ENCODE measurements at regions not wholly inside any gene's neighbourhood (a gene's known extent, or its start where the extent isn't known, plus 50 kb on each side); places are given as distances from the start of the nearest gene placed in this dataset.

DNA sequence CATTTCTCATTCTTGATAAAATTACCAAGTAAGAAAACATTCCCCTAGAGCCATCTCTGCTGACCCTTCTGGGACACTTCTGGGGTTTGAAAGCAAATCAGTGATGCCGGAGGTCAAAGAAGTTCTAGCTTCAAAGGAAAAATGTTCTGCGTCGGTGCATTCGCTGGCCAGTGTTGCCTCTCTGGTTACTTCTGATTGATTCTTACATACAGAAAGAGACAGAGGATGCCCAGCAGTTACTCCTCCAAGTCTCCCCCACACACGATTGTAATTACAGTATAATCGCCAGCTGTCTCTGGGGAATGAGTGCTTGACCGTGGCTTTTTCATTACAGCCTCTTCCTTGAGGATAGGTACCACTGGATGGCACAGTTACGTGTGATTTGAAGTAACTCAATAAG is 150.9 kb downstream of the SNX19 start:
- no TSS peak for BruUV-seq (replicated peaks)
- Mint-ChIP-seq H3K9me3 (ENCODE audit: low read depth, unreplicated experiment) (no peaks in the 10 kb centered on the region), H3K36me3 (ENCODE audit: insufficient read depth, unreplicated experiment) (no peaks in the 10 kb centered on the region)

DNA sequence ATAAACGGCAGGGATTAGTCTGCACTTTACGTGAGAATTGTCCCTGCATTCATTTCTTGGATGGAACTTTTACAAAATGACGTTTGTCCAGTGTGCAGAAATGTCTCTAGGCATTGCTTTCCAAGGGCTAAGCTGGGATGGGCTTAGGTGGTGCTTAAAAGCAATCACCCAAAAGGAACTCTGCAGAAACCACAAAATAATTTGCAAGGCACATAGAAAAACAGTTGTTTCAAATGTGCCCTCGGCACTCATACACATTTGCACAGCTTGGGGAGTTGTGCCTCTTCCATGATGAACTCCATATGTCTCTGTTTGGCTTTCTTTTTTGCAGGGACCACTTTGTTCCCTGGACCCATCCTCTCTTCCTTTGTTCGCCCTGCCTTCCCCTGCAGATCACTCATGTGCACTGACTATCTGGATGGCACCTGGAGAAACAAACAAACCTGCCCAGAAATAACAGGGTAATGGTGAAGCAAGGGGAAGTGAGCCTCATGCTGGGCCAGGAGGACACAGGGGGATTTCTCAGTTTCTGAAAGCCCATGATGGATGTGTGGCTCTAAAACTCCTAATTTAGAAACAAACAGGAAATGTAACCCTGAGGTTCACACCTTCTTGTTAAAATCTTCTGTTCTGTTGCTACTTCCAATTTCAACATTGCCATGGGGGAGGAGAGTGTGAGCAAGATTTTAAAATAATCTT is 150.2 kb downstream of the SNX19 start:
- TF ChIP-seq, protein P1, sequence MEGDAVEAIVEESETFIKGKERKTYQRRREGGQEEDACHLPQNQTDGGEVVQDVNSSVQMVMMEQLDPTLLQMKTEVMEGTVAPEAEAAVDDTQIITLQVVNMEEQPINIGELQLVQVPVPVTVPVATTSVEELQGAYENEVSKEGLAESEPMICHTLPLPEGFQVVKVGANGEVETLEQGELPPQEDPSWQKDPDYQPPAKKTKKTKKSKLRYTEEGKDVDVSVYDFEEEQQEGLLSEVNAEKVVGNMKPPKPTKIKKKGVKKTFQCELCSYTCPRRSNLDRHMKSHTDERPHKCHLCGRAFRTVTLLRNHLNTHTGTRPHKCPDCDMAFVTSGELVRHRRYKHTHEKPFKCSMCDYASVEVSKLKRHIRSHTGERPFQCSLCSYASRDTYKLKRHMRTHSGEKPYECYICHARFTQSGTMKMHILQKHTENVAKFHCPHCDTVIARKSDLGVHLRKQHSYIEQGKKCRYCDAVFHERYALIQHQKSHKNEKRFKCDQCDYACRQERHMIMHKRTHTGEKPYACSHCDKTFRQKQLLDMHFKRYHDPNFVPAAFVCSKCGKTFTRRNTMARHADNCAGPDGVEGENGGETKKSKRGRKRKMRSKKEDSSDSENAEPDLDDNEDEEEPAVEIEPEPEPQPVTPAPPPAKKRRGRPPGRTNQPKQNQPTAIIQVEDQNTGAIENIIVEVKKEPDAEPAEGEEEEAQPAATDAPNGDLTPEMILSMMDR (IDR thresholded peaks at IDR 0.05; ENCODE audit: unreplicated experiment): no peak
- Mint-ChIP-seq H3K9me3 (ENCODE audit: low read depth, unreplicated experiment) (no peaks in the 10 kb centered on the region), H3K4me3 (ENCODE audit: low read depth, unreplicated experiment) (no peak overlapping the region), H3K36me3 (ENCODE audit: insufficient read depth, unreplicated experiment) (no peaks in the 10 kb centered on the region), H3K27me3 (ENCODE audit: unreplicated experiment) (peaks cover 48% of the 10 kb centered on the region), H3K27ac (ENCODE audit: unreplicated experiment) (no peak overlapping the region), H3K4me1 (ENCODE audit: low read depth, unreplicated experiment) (no peaks in the 10 kb centered on the region)
- intact Hi-C loops (cut with micrococcal nuclease; ENCODE audit: unreplicated experiment): no loop called here
- no TSS peak for BruUV-seq (replicated peaks)
- DNase-seq: no peak
- CTCF ChIA-PET: no interaction called here

More for the DNA sequence above, 150.9 kb downstream of the SNX19 start:
- Mint-ChIP-seq H3K4me3 (ENCODE audit: low read depth, unreplicated experiment) (no peak overlapping the region), H3K27ac (ENCODE audit: unreplicated experiment) (no peak overlapping the region), H3K4me1 (ENCODE audit: low read depth, unreplicated experiment) (no peaks in the 10 kb centered on the region), H3K27me3 (ENCODE audit: unreplicated experiment) (peaks cover 55% of the 10 kb centered on the region)
- TF ChIP-seq, protein P1 (IDR thresholded peaks at IDR 0.05; ENCODE audit: unreplicated experiment): no peak
- CTCF ChIA-PET: no interaction called here
- intact Hi-C loops (cut with micrococcal nuclease; ENCODE audit: unreplicated experiment): no loop called here
- no peak for DNase-seq

DNA sequence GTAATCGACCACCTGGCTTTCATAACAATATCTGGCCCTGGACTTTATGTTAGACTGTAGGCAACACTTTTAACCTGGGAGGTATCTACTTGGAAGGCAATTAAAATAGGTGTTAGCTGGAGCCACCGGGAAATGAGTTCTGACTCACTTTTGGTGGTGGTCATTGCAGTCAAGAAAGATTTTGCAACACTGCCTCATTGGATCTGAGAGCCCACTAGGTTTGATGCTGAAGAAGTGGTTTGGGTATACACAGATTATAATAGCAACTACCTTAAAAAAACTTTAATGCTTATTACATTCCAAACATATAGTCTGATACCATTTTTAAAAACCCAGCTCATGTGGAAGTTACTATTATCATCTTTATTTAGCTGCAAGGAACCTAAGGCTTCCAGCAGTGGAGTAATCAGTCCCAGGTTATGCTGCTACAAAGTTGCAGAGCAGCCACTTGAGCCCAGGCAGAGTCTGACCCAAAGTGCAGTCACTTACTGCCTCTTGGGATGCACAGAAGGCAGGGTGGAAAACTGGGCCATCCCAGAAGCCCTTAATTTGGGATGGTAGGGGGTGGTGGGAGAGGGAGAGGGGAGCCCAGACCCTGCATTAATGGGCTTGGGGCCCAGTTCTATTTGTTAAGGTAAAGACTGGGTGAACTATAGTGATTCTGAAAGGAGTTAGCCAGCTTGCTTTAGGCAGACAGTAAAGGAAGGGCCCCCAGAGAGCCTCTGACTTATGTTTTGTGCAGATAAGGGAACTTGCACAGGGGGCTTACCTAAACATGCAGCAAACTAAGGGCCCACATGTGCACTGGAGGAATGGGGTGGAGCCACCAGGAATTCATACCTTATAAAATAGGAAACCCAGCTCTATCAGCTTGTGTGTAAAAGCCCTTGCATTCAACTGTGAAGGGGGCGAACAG is 149.4 kb downstream of the SNX19 start:
- H3K36me3 Mint-ChIP-seq (ENCODE audit: insufficient read depth, unreplicated experiment): no peaks in the 10 kb centered on the region
- H3K4me1 Mint-ChIP-seq (ENCODE audit: low read depth, unreplicated experiment): peaks cover 4% of the 10 kb centered on the region
- no peak overlapping the region for H3K4me3 Mint-ChIP-seq (ENCODE audit: low read depth, unreplicated experiment)
- intact Hi-C loops (cut with micrococcal nuclease; ENCODE audit: unreplicated experiment): no loop called here
- TF ChIP-seq, protein P1 (IDR thresholded peaks at IDR 0.05; ENCODE audit: unreplicated experiment): no peak
- no peak overlapping the region for H3K27ac Mint-ChIP-seq (ENCODE audit: unreplicated experiment)
- CTCF ChIA-PET: no interaction called here
- H3K9me3 Mint-ChIP-seq (ENCODE audit: low read depth, unreplicated experiment): no peaks in the 10 kb centered on the region
- no peak for DNase-seq
- no TSS peak for BruUV-seq (replicated peaks)
- H3K27me3 Mint-ChIP-seq (ENCODE audit: unreplicated experiment): peaks cover 40% of the 10 kb centered on the region

DNA sequence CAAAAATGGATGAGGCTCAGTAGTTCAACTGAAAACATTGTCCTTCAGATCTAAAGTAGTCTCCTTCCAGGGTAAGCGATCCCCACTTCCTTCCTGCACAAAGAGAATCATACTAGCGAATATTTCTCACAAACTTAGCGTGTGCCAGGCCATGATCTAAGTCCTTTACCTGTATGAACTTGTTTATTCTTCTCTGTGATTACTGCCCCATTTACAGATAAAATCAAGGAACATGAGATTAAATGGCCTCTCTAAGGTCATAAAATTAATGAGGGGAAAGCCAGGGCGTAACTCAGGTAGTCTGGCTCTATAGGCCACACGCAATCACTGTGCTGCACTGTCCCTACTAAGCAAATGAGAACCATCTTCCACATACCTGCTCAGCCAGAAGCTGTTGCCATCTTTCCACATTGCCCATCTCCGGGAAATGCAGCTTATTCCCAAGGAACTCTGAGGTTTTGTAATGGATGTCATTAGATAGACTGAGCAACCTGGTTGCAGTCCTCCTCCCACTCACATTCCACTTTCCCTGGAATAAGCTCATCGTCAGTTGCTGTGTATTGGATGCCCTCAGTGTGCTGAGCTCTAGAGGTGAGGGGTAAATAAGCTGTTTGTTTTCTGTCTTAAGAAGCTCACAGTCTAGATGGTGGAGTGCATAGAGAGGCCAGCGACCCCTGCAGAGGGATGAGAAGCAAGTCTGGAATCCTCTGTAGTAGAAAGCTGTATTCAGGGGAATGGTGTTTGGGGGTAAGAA is 146.3 kb downstream of the SNX19 start:
- peaks cover 16% of the 10 kb centered on the region for H3K4me1 Mint-ChIP-seq (ENCODE audit: low read depth, unreplicated experiment)
- no peak for DNase-seq
- no peak overlapping the region for H3K27ac Mint-ChIP-seq (ENCODE audit: unreplicated experiment)
- no peaks in the 10 kb centered on the region for H3K9me3 Mint-ChIP-seq (ENCODE audit: low read depth, unreplicated experiment)
- no peak overlapping the region for H3K4me3 Mint-ChIP-seq (ENCODE audit: low read depth, unreplicated experiment)
- TF ChIP-seq, protein P1 (IDR thresholded peaks at IDR 0.05; ENCODE audit: unreplicated experiment): no peak
- BruUV-seq (replicated peaks): no TSS peak
- CTCF ChIA-PET: no interaction called here
- peaks cover 13% of the 10 kb centered on the region for H3K27me3 Mint-ChIP-seq (ENCODE audit: unreplicated experiment)
- intact Hi-C loops (cut with micrococcal nuclease; ENCODE audit: unreplicated experiment): no loop called here
- H3K36me3 Mint-ChIP-seq (ENCODE audit: insufficient read depth, unreplicated experiment): no peaks in the 10 kb centered on the region

Measured in Calu3 (cell line).